Natural killer cell (primary cell): ENCODE measurements at regions not wholly inside any gene's neighbourhood (a gene's known extent, or its start where the extent isn't known, plus 50 kb on each side); places are given as distances from the start of the nearest gene placed in this dataset.

Source experiments
- ATAC-seq, 3 donors: fragments of 150-1000 bp in 2 of 3; fragments of 200-7000 bp in 1 of 3; cut with Tn5 transposase; 1 replicate in 1 of 3; 2 replicates in 2 of 3; pipeline ENCODE4 v1.10.0; 2021; ENCODE audit warnings: mild to moderate bottlenecking in 2 of 3, moderate library complexity in 2 of 3
- DNase-seq, 2 donors: peaks; one replicate each; pipeline versions ENCODE4 v3.0.0 to v3.0.0-alpha.2; 2013 to 2021; ENCODE audit warnings: mixed read lengths in 1 of 2
- H3K27ac ChIP-seq: one replicate; pipeline ENCODE4 v1.5.1; 2013; ENCODE audit warnings: mild to moderate bottlenecking, low read length
- H3K27me3 ChIP-seq: one replicate; pipeline ENCODE4 v1.6.1; 2013; ENCODE audit warnings: low read length; ENCODE audit not compliant: control insufficient read depth, insufficient read depth
- H3K36me3 ChIP-seq: one replicate; pipeline ENCODE4 v1.6.1; 2013; ENCODE audit warnings: low read length; ENCODE audit not compliant: control insufficient read depth, insufficient read depth
- H3K4me1 ChIP-seq: one replicate; pipeline ENCODE4 v1.6.1; 2013; ENCODE audit warnings: low read length; ENCODE audit not compliant: control insufficient read depth, insufficient read depth
- H3K4me3 ChIP-seq: one replicate; pipeline ENCODE4 v1.5.1; 2013; ENCODE audit warnings: low read length
- H3K9me3 ChIP-seq: one replicate; pipeline ENCODE4 v1.6.1; 2013; ENCODE audit warnings: low read length; ENCODE audit not compliant: control insufficient read depth, insufficient read depth
- H3K27ac Mint-ChIP-seq, 2 donors: one replicate each; pipeline ENCODE4 v1.8.0; 2022; ENCODE audit warnings: mild to moderate bottlenecking in 2 of 2, mixed read lengths in 2 of 2, moderate library complexity in 1 of 2
- H3K27me3 Mint-ChIP-seq, 2 donors: one replicate each; pipeline ENCODE4 v1.8.0; 2022; ENCODE audit warnings: low read depth in 2 of 2, mixed read lengths in 2 of 2
- H3K36me3 Mint-ChIP-seq: one replicate; pipeline ENCODE4 v1.8.0; 2022; ENCODE audit warnings: mixed read lengths
- H3K4me1 Mint-ChIP-seq, 2 donors: one replicate each; pipeline ENCODE4 v1.8.0; 2022; ENCODE audit warnings: mixed read lengths in 2 of 2
- H3K4me3 Mint-ChIP-seq: one replicate; pipeline ENCODE4 v1.8.0; 2022; ENCODE audit warnings: mild to moderate bottlenecking, moderate library complexity, mixed read lengths
- H3K9me3 Mint-ChIP-seq, 2 donors: one replicate each; pipeline ENCODE4 v1.8.0; 2022; ENCODE audit warnings: mixed read lengths in 2 of 2
- CTCF ChIP-seq: fragments of 200-600 bp; IDR thresholded peaks from one replicate; pipeline ENCODE4 v1.8.0; 2022; ENCODE audit warnings: antibody characterized with exemption
- WGBS: methylation state at CpG from one replicate; pipeline ENCODE4 v1.1.7; 2013; ENCODE audit warnings: missing lambda C conversion rate; ENCODE audit not compliant: insufficient coverage; 5-methylcytosine and 5-hydroxymethylcytosine counted together
- intact Hi-C: fragments of 100-400 bp; cut with micrococcal nuclease; formaldehyde crosslinking; loops from one replicate; pipeline ENCODE4 v1.14.2; 2022

GRCh38 chr10:62866451-62866850, 50.3 kb upstream of the EGR2 start:
- peaks cover 2% of the 10 kb centered on the region for H3K4me1 ChIP-seq
- no peak overlapping the region for H3K4me3 ChIP-seq
- no peak for ATAC-seq
- Mint-ChIP-seq H3K36me3 (no peaks in the 10 kb centered on the region), H3K27ac (no peak overlapping the region), H3K9me3 (no peaks in the 10 kb centered on the region), H3K27me3 (peaks cover 8 to 11% of the 10 kb centered on the region in 2 donors), H3K4me1 (peaks cover 0 to 7% of the 10 kb centered on the region in 2 donors), H3K4me3 (no peak overlapping the region)
- no peak for TF ChIP-seq CTCF
- intact Hi-C loops = no loop called here
- no peak overlapping the region for H3K27ac ChIP-seq
- no peaks in the 10 kb centered on the region for H3K9me3 ChIP-seq
- H3K36me3 ChIP-seq = no peaks in the 10 kb centered on the region
- no peaks in the 10 kb centered on the region for H3K27me3 ChIP-seq
- no peak for DNase-seq
- WGBS = 79% methylated on average over 2 of the region's 2 CpGs
